ENCODE measurements at regions not wholly inside any gene's neighbourhood (a gene's known extent, or its start where the extent isn't known, plus 50 kb on each side); places are given as distances from the start of the nearest gene placed in this dataset.

DNA sequence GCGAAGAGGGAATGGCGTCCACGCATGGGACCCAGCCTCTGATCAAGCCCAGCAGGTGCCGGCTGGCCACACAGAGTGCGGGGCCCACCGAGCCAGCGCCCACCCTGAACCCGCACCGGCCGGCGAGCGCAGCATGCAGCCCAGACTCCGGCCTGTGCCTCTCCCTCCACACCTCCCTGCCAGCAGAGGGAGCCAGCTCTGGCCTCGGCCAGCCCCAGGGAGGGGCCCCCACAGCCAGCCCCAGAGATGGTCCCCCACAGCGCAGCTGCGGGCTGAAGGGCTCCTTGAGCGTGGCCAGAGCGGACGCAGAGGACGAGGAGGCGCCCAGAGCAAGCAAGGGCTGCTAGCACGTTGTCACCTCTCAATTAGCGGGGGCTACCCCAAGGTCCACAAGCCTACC lies 904.5 kb downstream of the SLITRK6 start:
- Mint-ChIP-seq H3K9me3 (no peaks in the 10 kb centered on the region), H3K27ac (no peak overlapping the region), H3K36me3 (no peaks in the 10 kb centered on the region)
- DNase-seq (ENCODE audit: low spot score in 2 of 2) (no peak), ATAC-seq (no peak)

GRCh38 chr13:84885868-84886267 lies 913.4 kb downstream of the SLITRK6 start:
- no peak for ATAC-seq
- Mint-ChIP-seq H3K36me3 (no peaks in the 10 kb centered on the region), H3K27ac (no peak overlapping the region), H3K9me3 (no peaks in the 10 kb centered on the region)
- DNase-seq (ENCODE audit: low spot score in 2 of 2) = no peak

- H3K27ac Mint-ChIP-seq = no peak overlapping the region
- peaks cover 0 to 4% of the 10 kb centered on the region in 2 donors for H3K36me3 Mint-ChIP-seq
- H3K9me3 Mint-ChIP-seq = peaks cover 13 to 31% of the 10 kb centered on the region in 2 donors
- ATAC-seq (no peak), DNase-seq (ENCODE audit: low spot score in 2 of 2) (no peak)
These were observed 925.3 kb downstream of the SLITRK6 start for GRCh38 chr13:84873951-84874350.

DNA sequence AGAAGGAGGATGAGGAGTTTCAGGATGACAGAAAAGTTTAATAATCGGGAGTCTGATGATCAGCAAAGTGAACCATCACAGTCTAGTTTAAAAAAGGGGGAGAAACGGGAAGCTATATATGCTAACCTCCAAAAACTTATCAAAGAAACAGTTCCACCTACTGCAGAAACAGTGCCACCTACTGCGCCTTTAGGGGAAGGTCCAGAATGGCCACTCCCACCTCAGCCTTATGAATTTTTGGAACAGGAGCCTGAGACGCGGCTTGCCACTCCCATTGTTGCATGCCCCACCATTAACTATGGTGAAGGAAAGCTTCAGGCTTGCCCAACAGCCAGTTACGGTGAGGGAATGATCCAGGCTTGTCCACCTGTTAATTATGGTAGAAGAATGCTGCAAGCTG lies 929.0 kb downstream of the SLITRK6 start:
- Mint-ChIP-seq H3K9me3 (peaks cover 0 to 18% of the 10 kb centered on the region in 2 donors), H3K36me3 (no peaks in the 10 kb centered on the region), H3K27ac (no peak overlapping the region)
- ATAC-seq (no peak), DNase-seq (ENCODE audit: low spot score in 2 of 2) (no peak)

GRCh38 chr13:84867246-84867645 lies 932.0 kb downstream of the SLITRK6 start:
- H3K27ac Mint-ChIP-seq = no peak overlapping the region
- H3K9me3 Mint-ChIP-seq = peaks cover 3 to 12% of the 10 kb centered on the region in 2 donors
- no peak for ATAC-seq
- no peaks in the 10 kb centered on the region for H3K36me3 Mint-ChIP-seq
- DNase-seq (ENCODE audit: low spot score in 2 of 2) = no peak

GRCh38 chr13:84865783-84866221 lies 933.4 kb downstream of the SLITRK6 start:
- no peak for ATAC-seq

DNA sequence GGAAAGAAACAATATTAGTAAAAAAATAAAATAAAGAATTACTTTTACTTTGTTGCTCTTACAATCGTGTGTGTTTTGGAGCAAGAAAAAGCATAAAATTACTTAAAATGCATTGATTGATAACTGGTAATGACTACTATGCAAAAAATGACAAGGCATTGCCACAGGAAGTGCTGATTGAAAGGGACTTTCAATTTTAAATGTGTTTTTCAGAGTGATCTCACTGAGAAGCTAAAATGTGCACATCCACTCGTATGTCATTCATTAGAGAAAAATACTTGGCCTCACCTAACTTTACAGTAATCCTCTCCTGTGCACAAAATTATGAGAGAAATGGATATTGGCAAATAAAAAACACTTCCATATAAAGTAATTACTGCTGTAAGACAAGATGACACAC lies 934.9 kb downstream of the SLITRK6 start:
- H3K9me3 Mint-ChIP-seq = peaks cover 3 to 4% of the 10 kb centered on the region in 2 donors
- DNase-seq (ENCODE audit: low spot score in 2 of 2) (no peak), ATAC-seq (no peak)
- no peak overlapping the region for H3K27ac Mint-ChIP-seq
- no peaks in the 10 kb centered on the region for H3K36me3 Mint-ChIP-seq

More at GRCh38 chr13:84865783-84866221, 933.4 kb downstream of the SLITRK6 start:
- Mint-ChIP-seq H3K9me3 (peaks cover 3 to 8% of the 10 kb centered on the region in 2 donors), H3K27ac (no peak overlapping the region), H3K36me3 (no peaks in the 10 kb centered on the region)
- DNase-seq (ENCODE audit: low spot score in 2 of 2) = no peak

DNA sequence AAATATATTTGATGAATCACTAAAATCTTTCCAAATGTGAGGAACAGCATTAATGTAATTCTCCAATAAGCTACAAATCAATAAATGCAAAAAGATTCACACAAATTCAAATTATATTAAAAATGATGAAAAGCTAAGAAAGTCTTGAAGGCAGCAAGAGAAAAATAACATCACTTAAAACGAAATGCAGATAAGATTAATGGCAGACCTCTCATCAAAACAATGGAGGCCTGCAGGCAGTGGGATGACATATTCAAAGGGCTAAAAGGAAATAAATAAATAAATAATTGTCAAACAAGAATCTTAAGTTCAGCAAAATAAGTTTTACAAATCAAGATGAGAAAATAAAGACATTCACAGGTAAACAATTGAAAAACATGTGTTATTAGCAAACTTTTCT lies 952.1 kb downstream of the SLITRK6 start:
- ATAC-seq = no peak

DNA sequence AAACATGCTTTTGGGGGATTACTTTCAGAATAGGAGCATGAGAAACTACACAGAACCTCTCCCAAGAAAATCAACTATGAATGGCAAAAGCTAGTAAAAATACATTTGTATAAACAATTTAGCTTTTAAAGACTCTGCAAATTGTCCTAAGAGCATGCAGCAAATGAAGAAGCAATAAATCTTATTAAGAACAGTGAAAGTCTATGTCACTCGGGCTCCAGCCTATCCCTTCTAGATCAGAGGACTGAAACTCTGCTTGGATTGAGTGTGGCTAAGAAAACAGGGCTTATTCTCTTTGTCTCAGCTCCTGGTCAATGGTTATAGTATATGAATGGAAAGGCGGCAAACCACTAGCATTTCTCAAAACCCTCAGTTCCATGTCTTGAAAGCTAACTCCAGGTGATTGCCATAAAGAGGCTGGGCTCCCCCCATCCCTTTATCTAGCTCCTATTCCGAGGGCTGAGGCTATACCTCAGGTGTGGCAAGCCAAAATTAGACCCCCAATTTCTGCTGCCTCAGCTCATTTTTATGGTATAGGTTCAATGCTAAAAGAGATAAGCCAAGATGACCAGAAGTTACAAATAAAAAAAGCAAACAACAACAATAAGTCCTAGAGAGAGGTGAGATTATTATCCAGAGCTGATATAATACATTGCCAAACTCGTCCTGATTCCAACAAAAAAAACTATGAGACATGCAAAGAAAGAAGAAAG lies 953.2 kb downstream of the SLITRK6 start:
- H3K36me3 Mint-ChIP-seq = no peaks in the 10 kb centered on the region
- H3K27ac Mint-ChIP-seq = no peak overlapping the region
- ATAC-seq (no peak), DNase-seq (ENCODE audit: low spot score in 2 of 2) (no peak)
- H3K9me3 Mint-ChIP-seq = peaks cover 9 to 13% of the 10 kb centered on the region in 2 donors

More for the DNA sequence above, 952.1 kb downstream of the SLITRK6 start:
- H3K27ac Mint-ChIP-seq = no peak overlapping the region
- DNase-seq (ENCODE audit: low spot score in 2 of 2) = no peak
- no peaks in the 10 kb centered on the region for H3K36me3 Mint-ChIP-seq
- peaks cover 9 to 13% of the 10 kb centered on the region in 2 donors for H3K9me3 Mint-ChIP-seq

DNA sequence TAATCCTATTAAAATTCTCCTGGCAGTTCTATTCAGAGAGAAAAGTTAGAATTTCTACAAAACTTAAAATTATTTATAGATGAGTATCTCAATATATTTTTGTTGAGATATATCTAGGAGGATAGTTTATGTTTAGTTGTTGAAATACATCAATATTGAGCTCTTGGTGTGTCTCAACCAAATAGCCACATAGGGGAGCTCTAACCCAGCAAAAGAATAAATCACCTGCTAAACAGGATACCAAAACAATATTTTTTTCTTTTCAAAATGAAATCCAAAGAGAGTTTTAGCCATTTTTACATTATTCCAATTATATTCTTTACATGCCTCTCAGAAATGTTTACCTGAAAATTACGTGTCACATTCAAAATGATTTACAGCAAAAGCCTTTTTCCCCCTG lies 954.7 kb downstream of the SLITRK6 start:
- DNase-seq (ENCODE audit: low spot score in 2 of 2) (no peak), ATAC-seq (no peak)
- Mint-ChIP-seq H3K36me3 (no peaks in the 10 kb centered on the region), H3K27ac (no peak overlapping the region), H3K9me3 (peaks cover 9% of the 10 kb centered on the region in 2 donors)

DNA sequence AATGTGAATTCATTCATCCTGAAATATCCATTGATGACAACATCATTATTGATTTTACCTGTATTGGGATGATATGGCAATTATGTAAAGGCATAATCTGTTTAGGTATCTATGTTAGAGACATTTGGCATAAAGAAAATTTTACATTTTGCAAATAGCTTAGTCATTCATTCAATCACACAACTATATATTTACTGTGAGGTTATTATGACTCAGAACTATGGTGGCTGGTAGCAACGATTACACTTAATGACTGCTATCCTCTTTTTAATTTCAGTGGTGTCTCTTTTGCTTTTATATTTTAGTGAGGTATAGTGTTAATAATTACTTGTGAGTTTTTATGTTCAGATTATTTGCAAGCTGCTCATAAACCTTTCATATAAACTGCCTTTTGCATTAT lies 955.9 kb downstream of the SLITRK6 start:
- Mint-ChIP-seq H3K36me3 (no peaks in the 10 kb centered on the region), H3K27ac (no peak overlapping the region), H3K9me3 (peaks cover 9% of the 10 kb centered on the region in 2 donors)
- ATAC-seq (no peak), DNase-seq (ENCODE audit: low spot score in 2 of 2) (no peak)

DNA sequence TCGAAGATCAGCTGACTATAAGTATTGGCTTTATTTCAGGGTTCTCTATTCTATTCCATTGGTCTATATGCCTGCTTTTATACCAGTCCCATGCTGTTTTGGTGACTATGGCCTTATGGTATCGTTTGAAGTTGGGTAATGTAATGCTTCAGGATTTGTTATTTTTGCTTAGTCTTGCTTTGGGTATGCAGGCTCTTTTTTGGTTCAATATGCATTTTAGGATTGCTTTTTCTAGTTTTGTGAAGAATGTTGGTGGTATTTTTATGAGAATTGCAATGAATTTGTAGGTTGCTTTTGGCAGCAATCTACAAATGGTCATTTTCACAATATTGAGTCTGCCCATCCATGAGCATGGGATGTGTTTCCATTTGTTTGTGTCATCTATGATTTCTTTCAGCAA lies 951.9 kb upstream of the SLITRK1 start:
- no peaks in the 10 kb centered on the region for H3K36me3 Mint-ChIP-seq
- ATAC-seq = no peak
- H3K27ac Mint-ChIP-seq = no peak overlapping the region
- no peak for DNase-seq (ENCODE audit: low spot score in 2 of 2)
- peaks cover 4% of the 10 kb centered on the region in 2 donors for H3K9me3 Mint-ChIP-seq

GRCh38 chr13:84831666-84832657 lies 949.7 kb upstream of the SLITRK1 start:
- ATAC-seq = no peak
- Mint-ChIP-seq H3K9me3 (peaks cover 4% of the 10 kb centered on the region in 2 donors), H3K36me3 (no peaks in the 10 kb centered on the region), H3K27ac (no peak overlapping the region)
- DNase-seq (ENCODE audit: low spot score in 2 of 2) = no peak

DNA sequence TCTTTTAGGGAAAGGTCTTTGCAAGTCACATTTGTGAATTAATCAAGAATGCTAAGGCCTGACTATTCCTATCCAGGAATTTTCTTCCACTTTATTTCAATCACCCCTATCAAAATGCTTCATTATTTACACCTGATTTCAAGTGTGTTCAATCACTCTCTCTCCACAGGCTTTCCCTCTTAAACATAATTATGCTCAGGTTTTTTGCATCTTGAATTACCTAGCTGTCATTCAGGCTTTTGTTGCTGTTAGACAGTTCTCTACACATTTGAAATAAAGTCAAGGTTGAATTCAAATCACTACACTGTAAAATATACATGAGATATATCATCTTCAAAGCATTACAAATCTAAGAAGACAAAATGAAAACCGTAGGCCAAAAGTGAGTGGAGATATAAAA lies 941.3 kb upstream of the SLITRK1 start:
- DNase-seq (ENCODE audit: low spot score in 2 of 2) (no peak), ATAC-seq (no peak)
- no peak overlapping the region for H3K27ac Mint-ChIP-seq
- peaks cover 0 to 5% of the 10 kb centered on the region in 2 donors for H3K36me3 Mint-ChIP-seq
- peaks cover 4 to 12% of the 10 kb centered on the region in 2 donors for H3K9me3 Mint-ChIP-seq

- DNase-seq (ENCODE audit: low spot score in 2 of 2) = no peak
- Mint-ChIP-seq H3K9me3 (peaks cover 4 to 12% of the 10 kb centered on the region in 2 donors), H3K27ac (no peak overlapping the region), H3K36me3 (peaks cover 0 to 5% of the 10 kb centered on the region in 2 donors)
- ATAC-seq = no peak
These were observed 939.0 kb upstream of the SLITRK1 start for GRCh38 chr13:84821261-84821660.

DNA sequence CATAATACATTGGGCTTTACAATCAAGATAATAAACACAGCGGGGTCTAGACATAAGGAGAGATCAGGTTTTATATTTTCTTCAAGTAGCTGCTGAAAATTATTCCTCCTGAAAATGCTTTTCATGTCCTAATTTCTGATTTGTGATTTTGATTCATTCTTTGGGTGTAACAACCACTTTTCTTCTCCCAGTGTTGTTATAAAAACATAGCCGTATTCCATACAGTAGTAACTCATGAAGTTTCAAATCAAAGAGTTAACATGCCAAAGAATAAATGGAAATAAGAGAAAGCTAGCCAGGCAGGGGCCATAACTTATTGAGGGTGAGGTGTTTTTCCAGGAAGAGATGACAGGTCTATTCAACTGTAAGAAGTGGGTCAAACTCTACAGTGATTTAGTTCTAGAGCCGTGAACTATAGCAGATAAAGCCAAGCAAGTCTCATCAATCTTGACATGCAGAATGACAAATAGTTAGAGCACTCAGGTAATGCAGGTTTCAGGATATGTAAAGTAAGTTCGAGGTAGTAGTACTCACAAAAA lies 934.4 kb upstream of the SLITRK1 start:
- H3K9me3 Mint-ChIP-seq = peaks cover 5% of the 10 kb centered on the region in 2 donors
- H3K27ac Mint-ChIP-seq = no peak overlapping the region
- no peak for DNase-seq (ENCODE audit: low spot score in 2 of 2)
- H3K36me3 Mint-ChIP-seq = peaks cover 0 to 5% of the 10 kb centered on the region in 2 donors
- no peak for ATAC-seq

DNA sequence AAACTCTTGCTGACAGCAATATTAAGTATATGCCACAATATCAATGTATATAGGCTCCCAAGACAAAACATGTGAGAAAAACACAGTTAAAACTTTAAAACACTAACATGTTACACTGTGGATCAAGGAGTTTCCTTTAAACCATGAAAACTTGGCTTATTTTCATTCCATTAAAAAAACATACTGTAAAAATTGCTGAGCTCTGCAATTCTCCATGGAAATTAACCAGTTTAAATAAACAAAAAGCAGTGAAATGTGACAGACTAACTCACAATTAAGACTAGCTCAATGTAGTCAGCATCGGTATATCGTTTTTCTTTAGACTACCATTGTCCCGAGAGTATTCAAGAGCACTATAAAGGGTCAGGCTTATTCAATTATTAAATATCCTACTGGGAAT lies 930.5 kb upstream of the SLITRK1 start:
- DNase-seq (ENCODE audit: low spot score in 2 of 2) = no peak
- Mint-ChIP-seq H3K9me3 (peaks cover 0 to 4% of the 10 kb centered on the region in 2 donors), H3K27ac (no peak overlapping the region), H3K36me3 (no peaks in the 10 kb centered on the region)
- no peak for ATAC-seq
